ENCODE measurements at regions not wholly inside any gene's neighbourhood (a gene's known extent, or its start where the extent isn't known, plus 50 kb on each side); places are given as distances from the start of the nearest gene placed in this dataset.

- no peak for DNase-seq
These were observed 737.6 kb upstream of the CHRM3 start for GRCh38 chr1:238648751-238649150.

DNA sequence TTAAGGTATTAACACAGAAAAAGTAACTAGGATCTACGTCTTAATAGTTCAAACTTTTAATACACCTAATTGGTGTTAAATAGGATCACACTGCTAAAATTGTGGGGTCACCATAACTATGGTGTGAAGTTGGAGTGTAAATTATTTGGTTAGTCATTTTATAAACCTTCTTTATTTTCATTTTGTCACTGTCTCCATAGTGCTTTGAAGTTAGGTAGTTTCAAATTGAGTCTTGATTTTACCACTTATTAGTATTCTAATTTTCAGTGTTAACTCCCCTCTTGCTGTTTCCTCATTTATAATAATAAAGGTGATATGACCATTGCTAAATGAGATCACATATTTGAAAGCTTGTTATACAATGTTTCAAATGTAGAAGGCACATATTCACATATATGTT lies 738.1 kb upstream of the CHRM3 start:
- ChIA-PET POLR2A (no interaction called here), CTCF (no interaction called here)
- no peaks in the 10 kb centered on the region for H3K27me3 ChIP-seq (replicated peaks in 1 of 4; ENCODE audit: control extremely low read depth in 1 of 4, control insufficient read depth in 3 of 4, insufficient read depth in 4 of 4, low read length in 3 of 4)
- Mint-ChIP-seq H3K27ac (no peak overlapping the region), H3K27me3 (no peaks in the 10 kb centered on the region), H3K4me1 (no peaks in the 10 kb centered on the region), H3K4me3 (no peak overlapping the region), H3K9me3 (ENCODE audit: insufficient read depth) (no peaks in the 10 kb centered on the region)
- DNase-seq (no peak), ATAC-seq (ENCODE audit: low read depth) (no peak)
- no peak overlapping the region for H3K4me2 ChIP-seq (replicated peaks; ENCODE audit: low read depth, low read length, poor library complexity, severe bottlenecking)
- intact Hi-C loops (cut with micrococcal nuclease), result no loop called here
- H3K4me3 ChIP-seq (ENCODE audit: control extremely low read depth in 1 of 5, extremely low read depth in 1 of 5, insufficient read depth in 1 of 5, low read depth in 2 of 5, low read length in 4 of 5), result no peak overlapping the region
- TF ChIP-seq CTCF (IDR thresholded peaks at IDR 0.05) (no peak), EZH2 (IDR thresholded peaks at IDR 0.05; ENCODE audit: borderline replicate concordance, insufficient read depth, low read depth, low read length, poor library complexity, severe bottlenecking) (no peak)
- peaks cover 0 to 1% (median 0%) of the 10 kb centered on the region in 3 donors for H3K9me3 ChIP-seq (ENCODE audit: control extremely low read depth in 1 of 3, control insufficient read depth in 2 of 3, insufficient read depth in 1 of 3, low read length in 2 of 3)
- H4K20me1 ChIP-seq (ENCODE audit: control insufficient read depth, insufficient read depth, low read length, poor library complexity, severe bottlenecking), result no peaks in the 10 kb centered on the region
- H3K9ac ChIP-seq (ENCODE audit: low read length), result no peak overlapping the region
- H3K27ac ChIP-seq (ENCODE audit: low read length in 2 of 2), result no peak overlapping the region
- H3K4me1 ChIP-seq (ENCODE audit: control insufficient read depth in 2 of 2, insufficient read depth in 2 of 2, low read length in 2 of 2), result no peaks in the 10 kb centered on the region
- no peak overlapping the region for H2AFZ ChIP-seq (ENCODE audit: insufficient read depth, low read depth, low read length, poor library complexity, severe bottlenecking)
- H3K79me2 ChIP-seq (ENCODE audit: control insufficient read depth, insufficient read depth, low read length), result no peaks in the 10 kb centered on the region
- no peaks in the 10 kb centered on the region for H3K36me3 ChIP-seq (replicated peaks in 1 of 2; ENCODE audit: control extremely low read depth in 1 of 2, control insufficient read depth in 1 of 2, extremely low read depth in 1 of 2, insufficient read depth in 2 of 2, low read length in 1 of 2)
- WGBS (ENCODE audit: insufficient coverage), result no CpG with 5 or more reads among the region's 1 CpG

More at GRCh38 chr1:238648751-238649150, 737.6 kb upstream of the CHRM3 start:
- intact Hi-C loops (cut with micrococcal nuclease), result no loop called here
- Mint-ChIP-seq H3K27me3 (no peaks in the 10 kb centered on the region), H3K4me1 (no peaks in the 10 kb centered on the region), H3K9me3 (ENCODE audit: insufficient read depth) (no peaks in the 10 kb centered on the region), H3K27ac (no peak overlapping the region), H3K4me3 (no peak overlapping the region)
- no peaks in the 10 kb centered on the region for H4K20me1 ChIP-seq (ENCODE audit: control insufficient read depth, insufficient read depth, low read length, poor library complexity, severe bottlenecking)
- H3K27ac ChIP-seq (ENCODE audit: low read length in 2 of 2), result no peak overlapping the region
- no peak overlapping the region for H3K4me2 ChIP-seq (replicated peaks; ENCODE audit: low read depth, low read length, poor library complexity, severe bottlenecking)
- H3K79me2 ChIP-seq (ENCODE audit: control insufficient read depth, insufficient read depth, low read length), result no peaks in the 10 kb centered on the region
- POLR2A ChIA-PET, result no interaction called here
- H3K4me3 ChIP-seq (ENCODE audit: control extremely low read depth in 1 of 5, extremely low read depth in 1 of 5, insufficient read depth in 1 of 5, low read depth in 2 of 5, low read length in 4 of 5), result no peak overlapping the region
- 80% methylated on average over 1 of the region's 4 CpGs for WGBS (ENCODE audit: insufficient coverage)
- H3K27me3 ChIP-seq (replicated peaks in 1 of 4; ENCODE audit: control extremely low read depth in 1 of 4, control insufficient read depth in 3 of 4, insufficient read depth in 4 of 4, low read length in 3 of 4), result no peaks in the 10 kb centered on the region
- no peaks in the 10 kb centered on the region for H3K4me1 ChIP-seq (ENCODE audit: control insufficient read depth in 2 of 2, insufficient read depth in 2 of 2, low read length in 2 of 2)
- no peak overlapping the region for H3K9ac ChIP-seq (ENCODE audit: low read length)
- CTCF ChIA-PET, result no interaction called here
- TF ChIP-seq CTCF (IDR thresholded peaks at IDR 0.05) (no peak), EZH2 (IDR thresholded peaks at IDR 0.05; ENCODE audit: borderline replicate concordance, insufficient read depth, low read depth, low read length, poor library complexity, severe bottlenecking) (no peak)
- H2AFZ ChIP-seq (ENCODE audit: insufficient read depth, low read depth, low read length, poor library complexity, severe bottlenecking), result peak overlapping the region; percentile 9
- peaks cover 0 to 1% (median 0%) of the 10 kb centered on the region in 3 donors for H3K9me3 ChIP-seq (ENCODE audit: control extremely low read depth in 1 of 3, control insufficient read depth in 2 of 3, insufficient read depth in 1 of 3, low read length in 2 of 3)
- H3K36me3 ChIP-seq (replicated peaks in 1 of 2; ENCODE audit: control extremely low read depth in 1 of 2, control insufficient read depth in 1 of 2, extremely low read depth in 1 of 2, insufficient read depth in 2 of 2, low read length in 1 of 2), result no peaks in the 10 kb centered on the region
- no peak for ATAC-seq (ENCODE audit: low read depth)

All from B cell (primary cell).